RCC 7860 (cell line): ENCODE measurements at regions not wholly inside any gene's neighbourhood (a gene's known extent, or its start where the extent isn't known, plus 50 kb on each side); places are given as distances from the start of the nearest gene placed in this dataset.
A peak's percentile ranks its signal among the peaks of the same experiment; 100 is the strongest.

Experiments
- DNase-seq: peaks from one replicate; pipeline ENCODE4 v3.0.0-alpha.2; 2015; ENCODE audit warnings: low spot score
- FAIRE-seq: peaks from 2 replicates; lab custom pipeline; 2012; peaks lifted over from hg19 to GRCh38; lab: Jason Lieb, UNC

DNA sequence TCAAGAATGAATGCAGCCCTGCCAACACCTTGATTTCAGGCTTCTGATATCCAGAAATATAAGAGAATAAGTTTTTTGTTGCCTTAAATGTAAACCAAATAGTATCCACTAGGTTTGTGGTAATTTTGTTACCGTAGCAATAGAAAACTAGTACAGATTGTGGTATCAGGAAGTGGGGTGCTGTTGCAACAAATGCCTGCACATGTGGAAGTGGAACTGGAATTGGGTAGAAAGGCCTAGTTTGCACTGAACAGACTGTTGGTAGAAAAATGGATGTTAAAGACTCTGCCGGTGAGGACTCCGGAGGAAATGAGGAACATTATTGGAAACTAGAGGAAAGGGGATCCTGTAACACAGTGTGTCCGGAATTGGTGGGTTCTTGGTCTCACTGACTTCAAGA is 145.8 kb upstream of the MGAT5 start:
- DNase-seq (no peak), FAIRE-seq (no peak)

DNA sequence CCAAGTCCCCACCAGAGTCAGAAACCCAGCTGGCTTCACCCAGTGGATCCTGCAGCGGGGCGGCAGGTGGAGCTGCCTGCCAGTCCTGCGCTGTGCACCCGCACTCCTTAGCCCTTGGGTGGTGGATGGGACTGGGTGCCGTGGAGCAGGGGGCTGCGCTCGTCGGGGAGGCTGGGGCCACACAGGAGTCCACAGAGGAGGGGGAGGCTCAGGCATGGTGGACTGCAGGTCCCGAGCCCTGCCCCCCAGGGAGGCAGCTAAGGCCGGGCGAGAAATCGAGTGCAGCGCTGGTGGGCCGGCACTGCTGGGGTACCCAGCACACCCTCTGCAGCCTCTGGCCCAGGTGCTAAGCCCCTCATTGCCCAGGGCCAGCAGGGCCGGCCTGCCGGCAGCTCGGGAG is 144.6 kb upstream of the MGAT5 start:
- DNase-seq, result no peak
- no peak for FAIRE-seq

DNA sequence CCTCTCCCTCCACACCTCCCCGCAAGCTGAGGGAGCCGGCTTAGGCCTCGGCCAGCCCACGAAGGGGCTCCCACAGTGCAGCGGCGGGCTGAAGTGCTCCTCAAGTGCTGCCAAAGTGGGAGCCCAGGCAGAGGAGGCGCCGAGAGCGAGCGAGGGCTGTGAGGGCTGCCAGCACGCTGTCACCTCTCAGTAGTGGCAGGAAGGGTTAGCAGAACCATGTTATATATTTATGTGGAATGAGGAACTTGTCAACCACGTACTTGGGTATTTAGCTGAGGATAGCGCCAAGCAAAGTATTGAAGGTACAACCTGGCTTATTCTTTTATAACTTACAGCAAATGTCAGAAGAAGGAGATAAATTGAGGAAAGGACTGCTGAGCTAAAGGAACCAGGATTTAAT is 144.1 kb upstream of the MGAT5 start:
- DNase-seq (no peak), FAIRE-seq (no peak)

DNA sequence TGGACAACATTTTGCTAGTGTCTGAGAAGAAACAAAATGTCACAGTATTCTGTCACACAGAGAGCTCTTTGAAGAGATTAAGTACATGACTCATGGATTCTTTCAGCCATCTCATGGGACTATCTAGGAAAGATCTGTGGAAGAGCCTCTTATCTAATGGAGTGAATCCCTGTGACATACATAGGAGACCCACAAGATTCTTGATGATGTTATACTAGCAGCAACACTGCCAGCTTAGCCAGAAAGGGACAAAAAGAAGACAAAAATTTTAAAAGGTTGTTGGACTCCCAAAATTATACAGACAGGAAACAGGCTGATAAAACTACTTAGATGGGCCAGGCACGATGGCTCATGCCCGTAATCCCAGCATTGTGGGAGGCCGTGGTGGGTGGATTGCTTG is 143.3 kb upstream of the MGAT5 start:
- no peak for FAIRE-seq
- no peak for DNase-seq

DNA sequence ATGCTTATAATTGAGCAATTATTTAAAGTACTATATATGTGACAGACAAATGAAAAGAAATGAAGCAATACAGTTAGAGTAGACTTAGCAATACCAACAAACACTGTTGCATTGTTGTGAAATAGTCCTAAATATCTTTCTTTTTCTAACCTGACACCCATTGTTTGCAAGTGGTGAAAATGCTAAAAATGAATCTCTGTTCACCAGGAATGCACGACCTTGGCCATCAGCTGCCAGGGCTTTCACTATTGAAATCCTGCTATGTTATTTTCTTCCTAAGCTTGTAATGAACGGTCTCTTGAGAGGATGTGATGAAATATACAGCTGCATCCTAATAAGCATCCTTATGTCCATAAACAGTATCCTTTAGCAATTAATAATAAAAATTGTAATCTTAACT is 136.2 kb upstream of the MGAT5 start:
- no peak for FAIRE-seq

DNA sequence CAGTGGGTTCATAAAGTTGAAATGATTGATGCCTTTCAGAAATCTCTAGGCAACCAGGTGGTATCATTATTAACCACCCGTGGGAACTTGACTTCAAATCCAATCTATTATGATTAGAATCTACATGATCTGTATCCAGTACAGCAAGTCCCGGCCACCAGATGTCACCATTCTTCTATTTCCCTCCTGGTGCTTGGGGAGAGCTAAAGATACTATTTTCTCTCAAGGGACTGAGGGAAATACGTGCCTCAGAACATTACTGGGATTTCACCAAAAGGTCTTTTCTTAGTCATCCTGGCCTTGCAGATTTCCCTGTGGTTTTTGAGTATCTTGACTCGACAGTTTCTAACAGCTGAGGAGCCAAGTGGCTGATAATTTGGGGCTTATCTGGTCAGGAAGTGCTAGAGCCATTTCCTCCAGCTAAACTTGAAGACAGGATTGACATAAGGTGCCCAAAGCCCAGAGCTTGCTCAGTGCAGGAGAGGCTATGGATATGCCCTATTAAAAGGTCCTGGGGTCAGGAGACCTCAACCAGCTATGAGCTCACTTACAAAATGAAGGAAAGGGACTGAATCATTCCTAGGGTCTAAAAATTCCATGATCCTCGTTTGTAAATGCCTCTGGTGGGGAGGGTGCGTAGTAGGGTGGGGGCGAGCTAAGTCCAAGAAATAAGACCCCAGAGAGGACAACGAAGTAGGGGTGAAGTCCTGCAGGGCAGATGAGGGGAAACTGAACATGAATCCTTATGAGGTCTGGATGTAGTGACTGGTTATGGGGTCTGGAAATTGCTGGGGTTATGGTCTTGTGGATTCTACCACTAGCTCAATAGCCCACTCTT is 135.4 kb upstream of the MGAT5 start:
- peak; percentile 91 for FAIRE-seq
- peak; percentile 90 for DNase-seq

More for the DNA sequence above, 136.2 kb upstream of the MGAT5 start:
- no peak for DNase-seq

DNA sequence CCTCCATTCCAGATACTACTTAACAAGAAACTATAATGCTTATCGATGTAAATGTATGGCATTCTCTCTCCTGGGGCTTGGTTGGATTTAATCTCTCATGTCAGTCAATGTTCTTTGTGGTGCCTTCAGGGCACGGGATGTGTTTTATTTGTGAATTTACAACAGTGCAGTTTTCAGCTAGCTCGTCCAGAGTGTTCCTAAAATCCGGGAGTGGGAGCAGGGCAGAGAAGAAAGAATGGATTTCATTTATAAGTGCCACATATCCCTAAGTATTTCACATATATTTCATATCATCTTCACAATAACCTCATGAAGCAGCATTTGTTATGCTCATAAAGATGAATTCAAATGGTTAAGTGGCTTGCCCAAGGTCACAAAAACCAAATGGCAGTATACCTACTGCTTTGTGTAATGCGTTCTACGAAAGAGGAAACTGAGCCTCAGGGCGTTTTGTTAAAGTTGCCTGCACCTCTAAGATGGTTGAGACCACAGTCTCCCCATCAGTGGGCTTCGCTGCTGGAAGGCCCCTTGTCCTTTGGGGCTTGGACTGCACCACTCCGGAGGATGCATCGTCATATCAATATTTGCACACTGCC is 134.7 kb upstream of the MGAT5 start:
- DNase-seq (no peak), FAIRE-seq (no peak)

DNA sequence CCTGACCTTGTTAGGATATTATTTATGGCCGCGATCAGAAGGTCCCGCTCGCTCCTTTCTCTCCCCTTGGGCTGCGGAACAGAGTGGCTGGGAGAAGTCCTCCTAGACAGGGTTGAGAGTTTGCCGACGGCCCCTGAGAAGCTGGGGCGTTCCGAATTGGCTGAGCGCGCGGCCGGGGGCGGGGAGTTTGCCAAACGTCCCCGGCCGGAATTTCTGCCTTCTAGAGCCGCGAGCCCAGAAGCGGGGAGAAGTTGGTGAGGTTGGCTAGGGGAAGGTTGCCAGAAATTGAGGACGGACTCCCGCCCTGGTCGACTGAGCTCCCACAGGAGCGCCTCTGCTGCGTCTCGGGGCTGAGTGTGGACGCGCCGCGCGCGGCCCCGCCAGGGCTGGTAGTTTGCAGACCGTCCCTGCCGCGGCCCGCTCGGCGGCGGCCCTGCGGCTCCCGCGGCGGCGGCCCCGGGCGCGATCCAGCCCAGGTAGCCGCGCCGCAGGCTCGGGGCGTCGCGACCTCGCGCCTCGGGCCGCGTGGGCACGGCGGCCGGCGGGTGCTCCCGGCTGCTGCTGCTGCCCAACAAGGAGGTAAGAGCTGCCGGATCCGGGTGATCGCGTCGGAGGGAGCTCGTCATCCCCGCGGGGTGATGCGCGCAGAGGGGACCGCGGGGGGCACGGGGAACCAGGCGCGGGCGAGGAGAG is 134.0 kb upstream of the MGAT5 start:
- DNase-seq, result peak; percentile 80
- peak; percentile 71 for FAIRE-seq

DNA sequence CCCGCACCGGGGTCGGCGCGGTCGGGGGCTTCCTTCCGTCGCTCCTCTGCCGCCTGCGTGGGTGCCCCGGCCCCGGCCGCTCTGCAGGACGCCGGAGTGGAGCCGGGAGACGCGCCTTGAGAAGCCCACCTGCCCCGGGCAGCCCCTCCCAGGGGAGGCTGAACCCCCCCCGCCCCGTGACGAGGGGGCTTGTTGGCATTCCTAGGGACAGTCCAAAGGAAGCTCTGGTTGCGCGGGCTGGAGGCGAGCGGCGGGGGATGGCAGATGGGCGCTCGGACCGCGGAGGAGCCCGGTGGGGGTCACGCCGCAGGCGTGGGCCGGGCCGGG is 133.5 kb upstream of the MGAT5 start:
- FAIRE-seq (no peak), DNase-seq (no peak)

DNA sequence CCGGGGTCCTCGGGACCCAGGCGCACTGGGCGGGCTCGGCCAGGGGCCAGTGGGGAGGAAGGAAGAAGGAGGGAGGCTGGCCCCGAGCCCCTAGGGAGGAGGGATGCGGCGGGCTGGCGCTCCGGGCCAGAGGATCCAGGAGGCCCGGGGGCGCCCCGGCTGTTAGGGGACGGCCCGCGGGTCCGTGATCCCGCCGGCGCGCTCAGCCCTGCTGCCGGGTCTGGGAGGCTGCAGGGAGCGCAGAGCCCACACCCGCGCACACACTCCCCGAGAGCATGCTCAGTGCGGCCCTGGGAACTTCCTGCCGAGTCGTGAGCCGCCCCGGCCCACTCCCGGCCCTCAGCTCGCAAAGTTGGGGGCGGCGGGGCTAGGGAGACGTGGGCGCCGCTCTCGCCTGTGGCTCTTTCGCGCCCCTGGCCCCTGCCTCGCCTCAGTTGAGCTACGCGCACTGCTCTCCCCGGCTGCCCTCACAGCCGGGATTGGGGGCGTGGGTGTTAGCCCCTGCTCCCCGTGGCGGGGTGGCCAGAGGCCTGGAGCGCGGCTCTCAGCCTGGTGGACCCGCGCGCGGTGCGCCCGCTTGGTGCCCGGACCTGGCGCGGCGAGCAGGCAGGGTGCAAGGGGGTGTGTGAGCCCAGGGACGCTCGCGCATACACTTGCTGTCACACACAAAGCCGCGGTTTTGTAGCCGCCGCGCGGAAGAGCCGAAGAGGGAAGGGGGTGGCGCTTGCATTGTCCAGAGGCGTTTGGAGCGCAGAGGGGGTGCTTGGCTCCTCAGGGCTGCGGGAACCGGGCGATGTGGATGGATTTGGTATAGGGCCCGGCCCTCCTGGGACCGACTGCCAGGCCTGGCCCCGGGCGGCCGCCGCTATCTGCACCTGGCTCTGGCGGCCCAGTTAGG is 132.9 kb upstream of the MGAT5 start:
- no peak for FAIRE-seq
- peak; percentile 41 for DNase-seq

DNA sequence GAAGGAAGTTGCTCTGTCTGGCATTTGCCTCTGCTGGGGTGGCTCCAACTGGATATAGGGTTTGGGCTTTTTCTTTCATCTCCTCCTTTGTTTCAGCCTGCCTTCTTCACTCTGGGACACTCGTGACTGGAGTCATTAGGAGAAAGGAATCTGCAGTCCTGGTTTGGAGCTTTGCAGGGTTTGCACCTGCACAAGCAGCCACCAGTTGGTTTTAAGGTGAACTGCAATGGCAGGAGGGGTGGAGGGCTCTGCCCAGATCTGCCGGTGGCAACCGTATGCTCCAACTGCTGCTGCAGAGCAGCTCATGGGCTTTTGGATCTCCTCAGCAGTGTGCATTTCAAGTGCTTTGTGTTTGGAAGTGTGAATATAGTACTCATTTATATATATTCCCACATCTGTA is 131.3 kb upstream of the MGAT5 start:
- DNase-seq (no peak), FAIRE-seq (no peak)

DNA sequence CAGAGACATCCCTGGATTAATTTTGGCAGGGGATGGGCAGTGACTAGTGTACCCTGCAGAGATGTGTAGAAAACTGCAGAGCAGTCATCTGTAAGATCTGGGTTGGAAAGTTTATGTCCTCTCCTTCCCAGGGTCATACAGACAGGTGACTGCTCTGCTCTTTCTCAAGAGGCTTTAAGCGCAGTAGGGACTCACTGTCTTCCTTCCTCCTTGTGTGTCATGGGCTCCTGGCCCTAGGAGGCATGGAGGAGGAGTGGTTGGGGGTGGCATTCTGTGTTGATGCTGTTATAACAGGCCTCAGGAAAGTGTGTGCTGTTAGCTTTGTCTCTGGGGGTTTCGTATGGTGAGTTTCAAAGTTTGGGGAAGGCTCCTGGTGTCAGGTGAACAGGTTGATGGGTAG is 130.5 kb upstream of the MGAT5 start:
- FAIRE-seq (no peak), DNase-seq (no peak)

DNA sequence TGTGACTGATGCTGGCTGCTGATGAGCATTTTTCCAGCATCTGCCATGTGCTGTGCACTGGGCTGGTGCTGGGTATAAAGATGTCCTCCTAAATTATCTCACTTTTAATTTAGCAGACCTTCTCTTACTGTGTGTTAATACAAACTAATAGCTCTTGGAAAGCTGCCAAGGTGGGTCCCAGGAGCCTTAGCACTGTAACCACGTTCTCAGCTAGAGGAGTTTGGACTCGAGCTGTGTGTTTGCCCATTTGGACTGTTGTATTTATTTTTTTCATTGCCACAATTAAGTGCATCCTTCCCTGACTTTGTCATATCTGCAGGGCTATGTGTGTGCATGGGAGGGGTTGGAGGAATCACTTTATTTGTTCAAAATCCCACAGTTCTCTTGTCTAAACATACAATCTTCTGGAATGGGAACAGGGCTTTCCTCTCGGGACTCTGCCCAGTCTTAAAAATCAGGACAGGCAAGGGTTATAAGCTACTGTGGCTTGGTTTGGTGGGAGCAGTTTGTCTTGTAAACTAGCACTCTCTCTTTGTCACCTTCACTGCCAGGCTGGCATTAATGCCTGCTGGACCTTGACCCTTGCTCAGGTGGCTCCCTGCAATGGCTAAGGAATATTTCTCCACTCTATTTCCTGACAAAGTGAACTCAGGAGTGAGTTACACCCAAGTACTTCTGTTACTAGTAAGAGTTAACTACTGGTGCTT is 129.7 kb upstream of the MGAT5 start:
- FAIRE-seq (no peak), DNase-seq (no peak)

DNA sequence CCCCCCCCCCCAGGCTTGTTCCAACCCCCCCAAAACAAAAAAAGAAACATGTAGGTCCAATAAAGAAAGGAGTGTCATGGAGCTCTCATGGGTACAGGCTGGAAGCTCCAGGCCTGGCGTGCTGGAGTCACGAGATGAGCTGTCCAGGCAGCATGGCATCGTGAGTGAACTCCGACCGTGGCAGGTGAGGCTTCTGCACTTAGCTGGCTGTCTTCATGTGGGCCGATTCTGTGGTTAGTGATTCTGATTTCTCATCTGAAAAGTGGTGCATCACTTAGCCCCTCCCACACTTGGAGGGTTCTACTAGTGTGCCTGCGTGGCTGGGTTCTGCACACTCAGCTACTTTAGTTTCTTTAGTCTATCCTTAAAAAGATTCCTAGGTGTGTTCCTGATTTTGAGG is 126.4 kb upstream of the MGAT5 start:
- DNase-seq (no peak), FAIRE-seq (no peak)

DNA sequence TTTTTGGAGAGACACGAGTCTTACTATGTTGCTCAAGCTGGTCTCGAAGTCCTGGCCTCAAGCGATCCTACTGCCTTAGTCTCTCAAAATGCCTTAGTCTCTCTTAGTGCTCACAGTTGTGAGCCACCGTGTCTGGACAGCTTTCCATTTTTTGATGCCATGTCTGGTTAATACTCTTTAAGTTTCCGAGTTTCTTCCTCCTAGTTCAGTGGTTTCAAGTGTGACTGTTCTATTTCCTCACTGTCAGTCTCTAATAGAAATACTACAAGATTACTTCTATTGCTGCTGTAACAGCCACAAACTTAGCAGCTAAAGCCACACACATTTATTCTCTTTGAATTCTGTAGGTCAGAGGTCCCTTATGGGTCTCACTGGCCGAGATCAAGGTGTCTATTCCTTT is 125.1 kb upstream of the MGAT5 start:
- DNase-seq, result no peak
- no peak for FAIRE-seq

DNA sequence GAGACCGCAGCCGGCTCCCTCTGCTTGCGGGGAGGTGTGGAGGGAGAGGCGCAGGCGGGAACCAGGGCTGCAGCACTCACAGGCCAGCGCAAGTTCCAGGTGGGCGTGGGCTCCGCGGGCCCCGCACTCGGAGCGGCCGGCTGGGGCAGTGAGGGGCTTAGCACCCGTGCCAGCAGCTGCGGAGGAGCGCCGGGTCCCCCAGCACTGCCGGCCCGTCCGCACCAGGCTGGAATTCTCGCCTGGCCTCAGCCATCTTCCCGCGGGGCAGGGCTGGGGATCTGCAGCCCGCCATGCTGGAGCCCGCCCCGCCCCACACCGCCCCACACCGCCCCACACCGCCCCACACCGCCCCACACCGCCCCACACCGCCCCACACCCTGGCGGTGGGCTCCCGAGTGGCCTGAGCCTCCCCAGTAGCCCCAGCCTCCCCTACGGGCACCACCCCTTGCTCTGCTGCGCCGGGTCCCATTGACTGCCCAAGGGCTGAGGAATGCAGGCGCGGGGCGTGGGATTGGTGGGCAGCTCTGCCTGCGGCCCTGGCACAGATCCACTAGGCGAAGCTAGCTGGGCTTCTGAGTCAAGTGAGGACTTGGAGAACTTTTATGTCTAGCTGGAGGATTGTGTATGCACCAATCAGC is 123.9 kb upstream of the MGAT5 start:
- no peak for FAIRE-seq

DNA sequence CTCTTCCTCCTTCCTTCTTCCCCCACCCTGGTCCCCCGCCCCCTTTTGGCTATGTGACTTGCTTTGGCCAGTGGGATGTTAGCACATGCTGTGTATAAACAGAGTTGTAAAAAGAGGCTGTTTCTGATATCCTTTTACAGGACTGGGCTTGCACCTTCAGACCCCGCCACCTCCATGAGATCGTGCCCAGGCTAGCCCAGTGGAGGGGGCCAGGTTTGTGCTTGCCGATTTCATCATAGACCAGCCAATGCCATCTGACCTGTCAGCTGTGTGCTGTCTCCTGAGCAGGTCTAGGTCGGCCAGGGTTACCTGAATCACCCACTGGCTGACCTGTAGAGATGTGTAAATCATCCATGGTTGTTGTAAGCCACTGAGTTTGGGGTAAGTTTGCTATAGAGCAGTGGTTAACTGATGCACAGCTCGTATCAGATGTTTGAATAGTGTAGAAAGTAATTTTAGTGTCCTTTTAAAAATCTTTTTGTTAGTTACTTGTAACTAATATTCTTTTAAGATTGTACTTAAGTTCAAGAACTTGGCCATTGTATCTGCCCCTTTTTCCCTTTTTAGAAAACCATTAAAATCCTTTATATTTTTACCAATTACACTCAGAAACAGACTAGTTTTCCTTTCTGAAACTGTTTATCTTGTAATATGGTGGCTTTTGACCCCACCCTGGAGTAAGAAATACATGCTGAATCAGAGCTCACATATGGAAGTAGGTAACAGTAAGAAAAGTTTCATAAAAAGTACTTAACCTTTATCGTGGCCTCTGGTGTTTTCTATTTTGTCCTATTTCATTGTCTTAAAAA is 122.0 kb upstream of the MGAT5 start:
- no peak for DNase-seq
- no peak for FAIRE-seq

More for the DNA sequence above, 123.9 kb upstream of the MGAT5 start:
- no peak for DNase-seq

DNA sequence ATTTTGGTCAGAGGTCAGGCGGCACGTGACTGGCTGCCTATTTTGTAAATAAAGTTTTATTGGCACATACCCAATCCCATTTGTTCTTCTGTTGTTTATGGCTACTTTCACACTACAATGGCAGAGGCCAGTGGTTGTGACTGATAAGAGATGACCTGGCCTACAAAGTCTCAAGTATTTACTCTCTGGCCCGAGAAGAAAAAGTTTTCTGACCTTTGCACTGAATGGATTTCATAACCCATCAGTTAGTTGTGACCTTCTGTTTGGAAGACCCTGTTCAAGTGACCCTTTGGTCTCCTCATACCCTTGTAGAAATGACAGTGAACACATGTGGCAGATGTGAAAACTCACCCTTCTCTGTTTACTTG is 121.4 kb upstream of the MGAT5 start:
- DNase-seq (no peak), FAIRE-seq (no peak)

DNA sequence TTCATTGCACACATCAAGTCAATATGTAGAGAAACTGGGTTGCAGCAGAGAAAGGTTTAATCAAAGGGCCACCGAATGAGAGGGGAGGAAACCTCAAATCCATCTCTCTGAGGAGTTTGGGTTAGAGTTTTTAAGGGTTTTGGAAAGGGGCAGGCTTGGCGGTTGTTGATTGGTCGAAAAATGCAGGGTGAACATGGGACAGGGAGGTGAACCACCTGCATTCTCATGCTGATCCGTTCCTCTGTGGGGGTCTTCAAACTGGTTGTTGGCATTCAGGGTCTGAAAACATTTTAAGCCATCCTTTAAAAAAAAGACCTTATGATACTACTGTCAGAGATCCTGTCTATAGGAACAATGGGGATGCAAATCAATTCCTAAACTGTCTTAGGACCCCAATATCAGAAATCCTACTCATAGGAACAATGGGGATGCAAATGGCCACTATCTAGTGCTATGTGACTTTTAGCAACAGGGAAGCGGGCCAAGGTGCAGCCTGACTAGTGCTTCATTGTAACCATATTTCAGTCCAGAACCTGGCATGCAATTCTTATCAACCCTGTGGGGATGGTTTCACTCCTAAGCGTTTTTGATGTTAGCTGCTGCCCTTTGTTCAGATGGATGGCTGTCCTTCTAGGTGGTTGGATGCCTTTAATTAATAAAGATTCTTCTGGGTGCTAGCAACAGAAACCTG is 120.1 kb upstream of the MGAT5 start:
- FAIRE-seq (no peak), DNase-seq (no peak)
